ENCODE measurements at regions not wholly inside any gene's neighbourhood (a gene's known extent, or its start where the extent isn't known, plus 50 kb on each side); places are given as distances from the start of the nearest gene placed in this dataset.
"Not testable (repeated sequence)": the region's sequence is repeated elsewhere in the genome, so short reads cannot be mapped to it uniquely, and the experiment has no call there.

DNA sequence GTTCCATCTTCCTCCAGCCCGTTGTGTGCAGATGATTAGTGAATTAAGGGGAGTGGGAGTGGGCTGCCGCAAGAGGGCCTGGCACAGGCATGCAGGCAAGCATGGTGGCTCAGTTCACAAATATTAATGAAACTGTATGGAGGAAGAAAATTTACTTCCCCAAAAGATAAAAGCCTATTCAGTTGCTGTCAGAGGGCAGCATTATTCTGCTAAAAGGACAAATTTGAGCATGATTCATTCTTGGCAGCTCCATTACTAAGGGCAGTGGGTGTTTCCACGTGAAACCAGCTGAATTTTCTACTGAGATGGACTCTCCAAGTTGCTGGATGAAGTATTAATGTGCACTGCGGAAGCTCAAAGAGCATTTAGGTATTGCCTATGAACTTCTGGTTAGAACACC lies 90.9 kb upstream of the WDR11 start:
- DNase-seq = no peak

DNA sequence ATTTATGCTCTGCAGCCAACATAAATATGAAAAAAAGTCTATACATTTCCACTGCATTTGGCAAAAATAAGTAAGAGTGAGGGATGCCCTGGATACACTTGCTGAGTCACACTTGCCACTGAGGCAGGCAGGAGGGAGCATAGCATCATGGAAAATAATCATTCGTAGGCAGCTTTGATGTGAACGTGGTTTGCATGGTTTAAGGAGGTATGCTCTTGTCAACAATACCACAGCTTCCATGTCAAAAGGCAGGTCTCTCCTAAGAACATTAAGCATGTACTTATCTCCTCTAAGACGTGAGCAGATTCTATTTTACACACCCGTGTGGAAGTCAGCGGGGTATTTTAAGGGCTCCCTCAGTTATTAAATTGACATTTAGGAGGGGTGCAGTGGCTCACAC lies 89.2 kb upstream of the WDR11 start:
- no peak for DNase-seq

DNA sequence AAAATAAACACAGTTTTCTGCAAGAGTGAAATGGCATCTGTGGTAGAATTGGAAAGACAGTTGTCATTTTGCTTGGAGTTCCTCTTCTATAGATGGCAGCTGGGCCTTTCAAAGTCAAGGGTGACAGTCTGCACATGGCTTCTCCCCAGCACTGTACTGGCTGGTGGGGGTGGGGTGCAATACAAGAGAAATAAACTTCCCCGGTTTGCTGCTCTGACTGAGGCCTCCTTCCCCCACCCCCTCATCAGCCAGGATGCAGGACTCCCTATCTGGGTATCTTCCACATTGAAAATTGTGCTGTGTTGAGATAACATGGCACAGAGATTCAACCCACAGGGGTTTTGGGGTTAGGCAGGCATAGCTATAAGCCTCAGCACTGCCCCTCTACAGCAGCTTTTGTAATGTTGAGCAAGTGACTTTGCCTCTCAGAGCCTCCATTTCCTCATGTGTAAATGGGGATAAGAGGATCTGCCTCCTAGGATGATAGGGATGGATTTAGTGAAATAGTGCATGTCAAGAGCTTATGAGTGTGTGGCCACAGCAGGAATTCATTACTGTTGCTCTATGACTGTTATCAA lies 85.8 kb upstream of the WDR11 start:
- no peak for DNase-seq

DNA sequence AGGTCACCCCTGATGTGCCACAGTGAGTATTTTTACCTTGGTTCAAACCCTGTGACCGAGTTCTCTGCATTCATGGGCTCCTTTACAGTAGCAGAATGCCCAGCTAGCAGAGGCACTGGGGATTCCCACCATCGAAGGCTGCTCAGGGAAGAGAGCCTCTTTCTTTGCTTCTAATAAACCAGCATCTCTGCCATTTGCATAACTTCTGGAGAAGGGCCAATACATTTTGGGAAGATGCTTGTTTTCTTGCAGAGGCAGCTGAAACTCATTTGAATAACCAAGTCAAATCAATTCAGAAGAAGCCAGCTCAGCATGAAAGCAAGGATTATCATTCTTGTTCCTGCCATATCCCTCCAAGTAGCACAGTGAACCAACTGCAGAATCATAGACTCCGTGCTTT lies 82.9 kb upstream of the WDR11 start:
- no peak for DNase-seq

DNA sequence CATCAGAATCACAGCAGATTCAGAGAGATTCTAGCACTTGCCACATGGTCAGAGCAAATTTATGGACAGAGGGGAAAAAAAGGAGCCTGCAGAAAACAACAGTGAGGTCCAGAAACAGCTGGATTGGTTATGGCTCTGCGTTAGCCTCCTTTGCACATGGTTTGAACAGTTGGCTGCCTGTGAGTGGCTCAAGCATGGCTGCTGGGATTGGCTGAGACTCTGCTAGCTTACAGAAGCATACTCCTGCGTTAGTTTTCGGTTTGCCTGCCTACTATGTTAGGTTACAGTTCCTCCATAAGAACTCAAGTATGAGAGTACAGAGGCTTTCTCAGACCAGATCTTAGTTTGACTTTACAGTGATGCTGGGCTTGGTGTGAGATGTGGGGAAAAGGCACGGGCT lies 80.7 kb upstream of the WDR11 start:
- no peak for DNase-seq

DNA sequence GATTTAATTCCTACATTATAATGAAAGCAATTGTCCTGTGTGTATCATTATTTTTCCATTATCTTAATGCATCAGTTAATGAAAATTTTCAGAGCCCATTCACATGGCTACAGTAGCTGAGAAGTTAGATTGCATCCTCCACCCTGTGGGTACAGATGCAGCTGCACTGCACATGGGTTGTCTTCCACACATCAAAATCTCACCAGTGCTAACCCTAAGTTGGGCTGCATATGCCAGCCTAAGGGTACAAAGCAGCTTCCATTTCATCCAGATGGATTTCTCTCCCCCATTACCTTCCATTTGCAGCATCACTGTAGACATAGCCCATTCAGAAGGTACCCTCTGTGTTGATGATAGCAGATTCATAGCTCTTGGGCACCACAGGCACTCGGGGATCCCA lies 74.7 kb upstream of the WDR11 start:
- no peak for DNase-seq

DNA sequence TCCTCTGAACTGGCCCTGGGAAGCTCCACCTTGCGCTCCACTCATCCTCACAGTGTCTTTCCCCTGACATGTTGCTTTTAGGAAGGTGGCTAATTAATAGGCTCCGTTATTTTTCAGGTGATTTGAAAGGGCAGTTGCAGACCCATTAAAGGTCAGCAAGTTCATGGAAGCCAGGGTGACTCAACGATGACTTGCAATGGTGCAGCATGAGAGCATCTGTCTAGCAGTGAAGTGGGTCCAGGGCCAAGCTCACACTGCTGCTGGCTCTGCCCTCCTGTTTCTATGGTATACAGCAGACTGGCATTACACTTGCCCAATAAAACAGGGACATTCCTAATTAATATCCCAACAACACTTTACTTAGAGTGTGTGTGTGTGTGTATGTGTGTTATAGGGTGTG lies 68.8 kb upstream of the WDR11 start:
- no peak for DNase-seq

DNA sequence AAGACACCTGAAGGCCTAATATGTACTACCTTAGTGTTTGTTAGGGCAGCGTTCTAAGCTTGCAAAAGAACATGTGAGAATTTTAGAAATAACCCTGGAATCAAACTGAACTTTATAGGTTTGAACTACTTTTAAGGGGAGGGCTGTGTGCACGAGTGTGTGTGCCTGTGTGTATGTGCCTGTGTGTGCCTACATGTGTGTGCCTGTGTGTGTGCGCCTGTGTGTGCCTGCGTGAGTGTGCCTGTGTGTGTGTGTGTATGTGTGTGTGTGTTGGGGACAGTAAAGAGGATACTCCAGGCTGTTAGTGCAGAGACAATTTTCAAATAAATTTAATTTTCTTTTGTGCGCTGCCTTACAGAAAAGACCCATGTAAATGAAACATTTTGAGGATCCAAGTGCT lies 68.1 kb upstream of the WDR11 start:
- no peak for DNase-seq

DNA sequence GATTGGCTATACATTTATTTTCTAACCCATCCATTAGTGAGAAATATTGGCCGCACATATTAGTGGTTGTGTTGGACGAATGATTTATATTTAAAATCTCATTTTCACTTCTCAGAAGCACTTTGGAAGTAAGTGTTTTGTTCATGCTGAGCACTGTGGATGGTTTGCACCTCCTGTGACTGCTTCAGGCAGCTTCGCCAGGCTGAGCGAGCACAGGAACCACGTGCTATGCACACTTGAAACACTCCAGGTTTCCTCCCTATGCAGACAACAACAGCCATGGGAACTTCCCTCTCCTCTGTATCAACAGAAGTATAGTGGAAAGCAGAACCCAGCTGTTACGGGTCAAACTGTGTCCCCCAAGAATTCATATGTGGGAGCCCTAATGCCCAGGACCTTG lies 67.3 kb upstream of the WDR11 start:
- no peak for DNase-seq

DNA sequence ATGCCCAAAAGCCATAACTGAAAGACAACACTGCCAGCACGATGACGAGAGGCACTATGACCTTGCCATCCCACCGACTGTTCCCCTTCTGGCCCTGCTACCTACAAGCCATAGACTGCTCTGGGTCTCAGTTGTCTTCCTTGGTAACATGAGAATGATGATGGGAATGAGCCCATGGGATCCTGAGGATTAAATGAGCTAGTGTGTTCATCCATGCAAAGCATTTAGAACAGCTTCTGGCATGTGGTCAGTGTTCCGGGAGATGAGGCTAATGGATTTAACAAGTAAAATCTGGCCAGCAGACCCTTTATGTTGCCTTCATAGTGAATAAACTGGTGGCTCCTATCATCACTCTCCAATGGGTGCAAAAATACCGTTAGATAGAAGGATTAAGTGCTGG lies 62.4 kb upstream of the WDR11 start:
- DNase-seq = no peak

DNA sequence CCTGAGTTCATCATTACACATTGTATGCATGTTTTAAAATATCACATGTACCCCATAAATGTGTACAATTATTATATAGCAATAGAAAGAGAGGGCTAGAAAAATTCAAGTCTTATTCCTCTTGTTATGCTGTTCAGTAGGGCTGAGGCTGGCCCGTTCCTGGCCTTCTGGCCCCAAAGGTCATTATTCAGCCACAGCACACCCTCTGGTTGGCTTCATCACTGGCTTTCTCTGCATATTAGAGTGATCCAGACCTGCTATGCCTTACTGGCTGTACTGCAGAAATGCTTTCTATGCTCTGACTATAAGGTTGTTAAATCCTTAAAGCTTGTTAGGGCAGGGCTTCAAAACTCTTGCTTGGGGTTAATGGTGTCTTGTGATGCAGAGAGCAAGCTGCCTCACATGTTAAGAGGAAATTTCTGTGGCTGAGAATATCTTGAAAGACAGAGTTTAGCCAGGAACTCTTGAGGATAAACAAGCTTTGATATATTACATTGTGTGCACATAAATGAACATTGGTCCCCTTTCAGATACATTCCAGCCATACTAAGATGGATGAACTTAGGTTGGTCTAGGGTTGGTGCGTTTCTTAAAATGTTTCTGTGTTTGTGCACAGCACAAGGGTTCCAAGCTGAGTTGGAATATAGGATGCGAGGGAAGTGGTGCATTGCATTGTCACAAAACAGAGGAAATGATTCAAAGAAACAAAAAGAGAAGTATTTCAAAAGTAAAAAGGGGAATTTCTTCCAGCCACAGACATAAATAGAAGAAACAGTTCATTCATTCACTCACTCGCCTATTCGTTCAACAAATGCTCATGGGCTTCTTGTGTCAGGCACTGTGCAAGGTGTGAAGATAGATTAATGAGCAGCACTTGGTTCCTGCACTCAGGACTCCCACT lies 61.6 kb upstream of the WDR11 start:
- no peak for DNase-seq

DNA sequence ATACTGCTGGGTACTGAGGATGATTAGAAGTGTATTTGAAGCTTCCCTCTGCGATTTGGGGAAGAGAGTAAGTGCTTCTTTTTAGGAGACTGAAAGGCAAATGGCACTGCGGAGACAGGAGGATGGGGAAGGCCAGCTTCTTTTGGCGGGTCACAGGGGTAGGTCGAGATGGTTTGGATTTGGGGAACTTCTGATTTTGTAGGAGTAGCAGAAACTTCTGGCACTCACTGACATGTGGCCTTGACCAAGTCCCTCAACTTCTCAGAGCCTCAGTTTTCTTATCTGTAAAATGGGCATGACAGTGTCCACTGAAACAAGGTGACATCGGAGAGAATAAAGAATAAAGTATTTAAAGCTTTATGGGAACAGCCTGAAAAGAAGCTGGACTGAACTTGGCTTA lies 59.8 kb upstream of the WDR11 start:
- DNase-seq = no peak

DNA sequence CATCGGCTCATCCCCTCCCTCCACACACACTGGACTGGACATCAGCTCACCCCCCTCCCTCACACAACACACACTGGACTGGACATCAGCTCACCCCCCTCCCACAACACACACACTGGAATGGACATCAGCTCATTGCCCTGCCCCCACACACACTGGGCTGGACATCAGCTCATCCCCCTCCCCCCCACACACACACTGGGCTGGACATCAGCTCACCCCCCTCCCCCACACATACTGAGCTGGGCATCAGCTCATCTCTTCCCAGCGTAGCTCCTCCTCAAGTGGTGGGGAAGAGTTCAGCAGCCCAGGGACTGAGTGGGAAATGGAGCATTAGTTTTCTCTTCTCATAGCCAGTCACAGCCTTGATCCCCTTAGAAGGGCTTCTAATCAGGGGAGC lies 58.1 kb upstream of the WDR11 start:
- no peak for DNase-seq

DNA sequence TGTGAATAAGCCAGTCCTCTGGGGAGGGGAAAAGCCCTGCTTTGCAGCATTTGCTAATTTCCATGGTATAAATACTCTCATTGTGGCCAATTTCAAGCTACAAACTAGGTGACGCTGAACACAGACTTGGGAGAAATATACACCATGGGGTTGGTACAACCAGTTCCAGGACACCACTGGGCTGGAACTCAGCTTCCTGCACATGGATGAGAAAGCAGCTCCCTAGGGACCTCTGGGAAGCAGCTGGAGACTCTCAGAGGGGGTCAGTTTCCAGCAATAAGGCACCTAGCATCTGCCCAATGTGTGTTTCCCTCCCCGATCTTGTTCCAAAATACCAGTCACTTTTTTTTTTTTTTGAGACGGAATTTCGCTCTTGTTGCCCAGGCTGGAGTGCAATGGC lies 56.8 kb upstream of the WDR11 start:
- DNase-seq = no peak

DNA sequence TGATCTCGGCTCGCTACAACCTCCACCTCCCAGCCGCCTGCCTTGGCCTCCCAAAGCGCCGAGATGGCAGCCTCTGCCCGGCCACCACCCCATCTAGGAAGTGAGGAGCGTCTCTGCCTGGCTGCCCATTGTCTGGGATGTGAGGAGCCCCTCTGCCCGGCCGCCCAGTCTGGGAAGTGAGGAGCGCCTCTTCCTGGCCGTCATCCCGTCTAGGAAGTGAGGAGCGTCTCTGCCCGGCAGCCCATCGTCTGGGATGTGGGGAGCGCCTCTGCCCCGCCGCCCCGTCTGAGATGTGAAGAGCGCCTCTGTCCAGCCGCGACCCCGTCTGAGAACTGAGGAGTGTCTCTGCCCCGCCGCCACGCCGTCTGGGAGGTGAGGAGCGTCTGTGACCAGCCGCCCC lies 52.9 kb upstream of the WDR11 start:
- not testable (repeated sequence) for DNase-seq

DNA sequence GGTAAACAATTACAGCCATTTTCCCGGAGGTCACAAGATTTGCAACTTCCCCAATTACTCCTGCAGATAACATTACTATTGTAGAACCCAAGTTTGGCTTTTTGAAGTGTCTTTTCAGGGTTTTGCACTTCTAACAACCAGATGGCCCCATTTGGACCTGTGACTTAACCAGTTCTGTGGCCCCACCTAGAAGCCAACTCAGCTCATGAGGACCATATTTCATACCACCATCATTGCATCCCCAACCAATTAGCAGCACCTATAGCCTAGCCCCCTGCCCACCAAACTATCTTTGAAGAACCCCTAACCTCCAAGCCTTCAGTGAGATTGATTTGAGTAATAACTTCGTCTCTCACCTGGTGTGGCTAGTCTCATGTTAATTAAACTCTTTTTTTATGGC lies 51.3 kb upstream of the WDR11 start:
- DNase-seq = no peak

DNA sequence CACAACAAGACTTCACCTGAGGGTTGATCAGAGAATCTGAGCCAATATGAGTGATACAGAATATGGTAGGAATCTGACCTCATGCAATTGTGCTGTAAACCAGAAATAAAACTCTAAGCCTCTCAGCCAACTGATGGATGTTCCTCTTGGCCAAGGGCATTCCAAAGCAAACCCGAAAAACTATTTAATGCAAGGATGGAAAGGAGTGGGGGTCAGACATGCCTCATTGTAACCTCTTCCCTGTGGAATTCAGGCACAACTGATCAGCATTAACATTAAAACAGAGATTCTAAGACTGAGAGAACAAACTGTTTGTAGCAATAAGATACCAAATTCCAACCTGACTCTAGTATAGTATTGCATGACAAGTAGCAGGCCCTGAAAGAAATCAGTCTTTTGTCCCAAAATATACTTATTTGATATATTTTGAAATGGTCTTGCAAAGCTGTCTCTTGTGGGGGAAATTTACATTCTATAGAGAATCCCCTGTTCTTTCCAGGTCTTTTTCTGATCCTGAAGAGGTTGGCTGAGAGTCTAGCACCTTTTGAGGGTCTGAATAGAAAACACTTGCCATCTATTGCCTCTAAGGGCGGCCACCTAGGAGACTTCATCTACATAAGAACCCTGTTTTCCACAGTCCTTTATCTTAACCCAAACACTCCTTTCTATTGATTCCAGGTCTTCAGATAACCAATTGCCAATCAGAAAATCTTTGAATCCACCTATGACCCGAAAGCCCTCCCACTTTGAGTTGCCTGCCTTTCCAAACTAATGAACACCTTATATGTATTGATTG lies 50.4 kb upstream of the WDR11 start:
- DNase-seq = no peak

Data from fibroblast of skin of right quadriceps (primary cell).